Fibroblast of peridontal ligament (primary cell): ENCODE measurements at regions not wholly inside any gene's neighbourhood (a gene's known extent, or its start where the extent isn't known, plus 50 kb on each side); places are given as distances from the start of the nearest gene placed in this dataset.
"Not testable (repeated sequence)": the region's sequence is repeated elsewhere in the genome, so short reads cannot be mapped to it uniquely, and the experiment has no call there.

Source experiments
- DNase-seq: peaks from one replicate; pipeline ENCODE4 v3.0.0-alpha.2; 2010; ENCODE audit errors: extremely low read depth

GRCh38 chr13:30816736-30817135 is 81.4 kb downstream of the ALOX5AP start:
- no peak for DNase-seq

GRCh38 chr13:30818323-30818960 is 83.1 kb downstream of the ALOX5AP start:
- peak; percentile 40 for DNase-seq

GRCh38 chr13:30819136-30819888 is 84.0 kb downstream of the ALOX5AP start:
- DNase-seq = no peak

- no peak for DNase-seq
Observed at GRCh38 chr13:30821421-30821820, 84.7 kb upstream of the MEDAG start.

GRCh38 chr13:30824651-30825050 is 81.4 kb upstream of the MEDAG start:
- DNase-seq = no peak

GRCh38 chr13:30826911-30827577 is 79.0 kb upstream of the MEDAG start:
- DNase-seq = no peak

GRCh38 chr13:30827578-30827925 is 78.5 kb upstream of the MEDAG start:
- no peak for DNase-seq

GRCh38 chr13:30829145-30829832 is 76.8 kb upstream of the MEDAG start:
- DNase-seq = no peak

- no peak for DNase-seq
Observed at GRCh38 chr13:30829833-30830637, 76.0 kb upstream of the MEDAG start.

GRCh38 chr13:30830638-30830965 is 75.5 kb upstream of the MEDAG start:
- DNase-seq = no peak

GRCh38 chr13:30831515-30831914 is 74.6 kb upstream of the MEDAG start:
- DNase-seq = no peak

GRCh38 chr13:30832377-30832776 is 73.7 kb upstream of the MEDAG start:
- DNase-seq = no peak

- no peak for DNase-seq
Observed at GRCh38 chr13:30832845-30833332, 73.2 kb upstream of the MEDAG start.

GRCh38 chr13:30835442-30835841 is 70.6 kb upstream of the MEDAG start:
- DNase-seq = no peak

GRCh38 chr13:30837227-30838159 is 68.6 kb upstream of the MEDAG start:
- DNase-seq = no peak

GRCh38 chr13:30839636-30840035 is 66.4 kb upstream of the MEDAG start:
- not testable (repeated sequence) for DNase-seq

- no peak for DNase-seq
Observed at GRCh38 chr13:30840515-30840914, 65.6 kb upstream of the MEDAG start.

GRCh38 chr13:30841154-30841553 is 64.9 kb upstream of the MEDAG start:
- peak; percentile 45 for DNase-seq

- DNase-seq = no peak
Observed at GRCh38 chr13:30843548-30843947, 62.5 kb upstream of the MEDAG start.

GRCh38 chr13:30844548-30845296 is 61.3 kb upstream of the MEDAG start:
- DNase-seq = no peak
